Heart left ventricle (tissue), 16 donors: ENCODE measurements at regions not wholly inside any gene's neighbourhood (a gene's known extent, or its start where the extent isn't known, plus 50 kb on each side); places are given as distances from the start of the nearest gene placed in this dataset.

Source experiments
- ATAC-seq, 4 donors: fragments of 200-7000 bp; cut with Tn5 transposase; one replicate each; pipeline ENCODE4 v1.9.1; 2020 to 2022; ENCODE audit warnings: moderate library complexity in 4 of 4, mild to moderate bottlenecking in 3 of 4, moderate number of reproducible peaks in 1 of 4
- DNase-seq, 5 donors: peaks; one replicate each; pipeline ENCODE4 v3.0.0-alpha.2; 2020
- H3K27ac ChIP-seq, 12 donors: fragments of 200-600 bp; sonication (generic) in 4 of 12; one replicate each; pipeline versions ENCODE4 v1.5.0 to v1.8.0; 2016 to 2022; ENCODE audit warnings: mild to moderate bottlenecking in 2 of 12
- H3K27me3 ChIP-seq, 9 donors: fragments of 200-600 bp; sonication (generic) in 2 of 9; one replicate each; pipeline versions ENCODE4 v1.5.1 to v1.8.0; 2016 to 2022; ENCODE audit warnings: mild to moderate bottlenecking in 3 of 9
- H3K36me3 ChIP-seq, 9 donors: fragments of 200-600 bp; sonication (generic) in 2 of 9; one replicate each; pipeline versions ENCODE4 v1.5.0 to v1.8.0; 2018 to 2022; ENCODE audit warnings: mild to moderate bottlenecking in 2 of 9
- H3K4me1 ChIP-seq, 12 donors: fragments of 200-600 bp; sonication (generic) in 4 of 12; one replicate each; pipeline versions ENCODE4 v1.5.0 to v1.8.0; 2016 to 2022; ENCODE audit warnings: mild to moderate bottlenecking in 3 of 12
- H3K4me3 ChIP-seq, 12 donors: fragments of 200-600 bp; sonication (generic) in 4 of 12; one replicate each; pipeline versions ENCODE4 v1.5.0 to v1.8.0; 2017 to 2022; ENCODE audit warnings: mild to moderate bottlenecking in 9 of 12, moderate library complexity in 4 of 12
- H3K9me3 ChIP-seq, 12 donors: fragments of 200-600 bp; sonication (generic) in 4 of 12; one replicate each; pipeline versions ENCODE4 v1.5.0 to v1.8.0; 2016 to 2022; ENCODE audit warnings: mild to moderate bottlenecking in 1 of 12
- POLR2A ChIP-seq, 2 donors: fragments of 450-650 bp; IDR thresholded peaks; one replicate each; pipeline ENCODE4 v1.6.1; 2017; ENCODE audit warnings: antibody characterized with exemption in 2 of 2, mild to moderate bottlenecking in 2 of 2, moderate library complexity in 2 of 2
- WGBS, 4 donors: extraction: QIAGEN DNeasy Blood & Tissue Kit in 2 of 4; methylation state at CpG; one replicate each; pipeline versions ENCODE4 v1.1.5 to v1.1.7; 2013 to 2018; 5-methylcytosine and 5-hydroxymethylcytosine counted together
- intact Hi-C, 10 donors: fragments of 100-400 bp; cut with DNase I; formaldehyde crosslinking; loops; one replicate each; pipeline versions ENCODE4 v1.11.1 to v1.14.2; 2022
- TF ChIP-seq, protein P1 (sequence below), 12 donors: fragments of 200-600 bp; sonication (generic) in 4 of 12; IDR thresholded peaks; one replicate each; pipeline versions ENCODE4 v1.5.0 to v1.8.0; 2018 to 2022; ENCODE audit warnings: antibody characterized with exemption in 12 of 12, mild to moderate bottlenecking in 5 of 12
- donor health status: ischemic (EF 13 %, LVEDD 7.1; RV severe dilation, severe dysfunction).
- donor health status: healthy with polysubstance abuse.
- donor health status: DM: no; HTN: yes; CAD: no.
- donor health status: DM: no; HTN: no; CAD: no.
- donor health status: ischemic (EF 25% LVEDD 6.9; RV normal size, moderate dysfunction).
- donor health status: ischemic (EF 25% LVEDD 5.7; RV mildly dilated, moderate dysfunction).
- donor health status: healthy.
- donor health status: DM: yes; HTN: yes; CAD: no.
- donor health status: ischemic (EF 35%, LVEDD 5.7; RV mildly dilated, moderate dysfunction).
- donor health status: nonischemic (EF 11% LVEDD 7.7; RV severe dilation, severe dysfunction).
- donor health status: DM: yes; HTN: yes; CAD: no.
- donor health status: PGD.
- donor health status: ischemic (EF 29% LVEDD 5.4; RV normal size, mild dysfunction).
- donor health status: nonischemic (EF 23%, LVEDD 6.1; RV moderate dilation, normal function).

- ATAC-seq (peak in 3 of 4 donors; percentile 60 to 72 (median 71)), DNase-seq (no peak)
- WGBS, 4 donors = 44 to 53% (median 46%) methylated on average over 3 of the region's 3 CpGs
- Histone ChIP-seq H3K9me3 (no peaks in the 10 kb centered on the region), H3K36me3 (no peaks in the 10 kb centered on the region), H3K27me3 (no peaks in the 10 kb centered on the region), H3K4me3 (no peak overlapping the region), H3K4me1 (peaks cover 0 to 8% (median 0%) of the 10 kb centered on the region in 12 donors), H3K27ac (peak overlapping the region in 1 of 12 donors; percentile 4)
- intact Hi-C loops = no loop called here
- no peak for TF ChIP-seq POLR2A (IDR thresholded peaks at IDR 0.05)
- TF ChIP-seq, protein P1, sequence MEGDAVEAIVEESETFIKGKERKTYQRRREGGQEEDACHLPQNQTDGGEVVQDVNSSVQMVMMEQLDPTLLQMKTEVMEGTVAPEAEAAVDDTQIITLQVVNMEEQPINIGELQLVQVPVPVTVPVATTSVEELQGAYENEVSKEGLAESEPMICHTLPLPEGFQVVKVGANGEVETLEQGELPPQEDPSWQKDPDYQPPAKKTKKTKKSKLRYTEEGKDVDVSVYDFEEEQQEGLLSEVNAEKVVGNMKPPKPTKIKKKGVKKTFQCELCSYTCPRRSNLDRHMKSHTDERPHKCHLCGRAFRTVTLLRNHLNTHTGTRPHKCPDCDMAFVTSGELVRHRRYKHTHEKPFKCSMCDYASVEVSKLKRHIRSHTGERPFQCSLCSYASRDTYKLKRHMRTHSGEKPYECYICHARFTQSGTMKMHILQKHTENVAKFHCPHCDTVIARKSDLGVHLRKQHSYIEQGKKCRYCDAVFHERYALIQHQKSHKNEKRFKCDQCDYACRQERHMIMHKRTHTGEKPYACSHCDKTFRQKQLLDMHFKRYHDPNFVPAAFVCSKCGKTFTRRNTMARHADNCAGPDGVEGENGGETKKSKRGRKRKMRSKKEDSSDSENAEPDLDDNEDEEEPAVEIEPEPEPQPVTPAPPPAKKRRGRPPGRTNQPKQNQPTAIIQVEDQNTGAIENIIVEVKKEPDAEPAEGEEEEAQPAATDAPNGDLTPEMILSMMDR (IDR thresholded peaks at IDR 0.05) = no peak
Observed at GRCh38 chr3:18062657-18063025, 320.2 kb upstream of the TBC1D5 start.

- no peaks in the 10 kb centered on the region for H3K36me3 ChIP-seq
- H3K4me1 ChIP-seq = peaks cover 0 to 8% (median 0%) of the 10 kb centered on the region in 12 donors
- DNase-seq (no peak), ATAC-seq (peak in 1 of 4 donors; percentile 10)
- H3K27ac ChIP-seq = peak overlapping the region in 1 of 12 donors; percentile 4
- H3K27me3 ChIP-seq = no peaks in the 10 kb centered on the region
- 76 to 94% (median 79%) methylated on average over 1 of the region's 1 CpG for WGBS, 4 donors
- intact Hi-C loops = no loop called here
- no peak overlapping the region for H3K4me3 ChIP-seq
- no peaks in the 10 kb centered on the region for H3K9me3 ChIP-seq
- TF ChIP-seq, protein P1 (IDR thresholded peaks at IDR 0.05) = no peak
- TF ChIP-seq POLR2A (IDR thresholded peaks at IDR 0.05) = no peak
Observed at GRCh38 chr3:18061737-18062656, 319.6 kb upstream of the TBC1D5 start.

DNA sequence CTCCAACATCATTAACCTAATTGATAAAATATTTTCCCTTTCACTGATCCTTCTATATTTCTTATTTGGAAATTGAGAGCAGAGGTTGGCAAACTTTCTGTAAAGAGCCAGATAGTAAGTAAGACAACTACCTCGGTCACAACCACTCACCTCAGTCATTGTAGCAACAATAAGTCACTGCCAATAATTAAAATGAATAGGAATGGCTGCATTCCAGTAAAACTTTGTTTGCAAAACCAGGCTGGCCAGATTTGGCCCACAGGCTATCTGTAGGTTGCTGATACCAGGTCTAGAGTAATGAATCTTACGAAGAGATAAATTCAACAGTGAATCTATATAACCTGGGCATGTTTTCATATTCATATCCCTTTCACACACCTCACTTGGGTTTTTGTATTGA lies 316.2 kb upstream of the TBC1D5 start:
- H3K9me3 ChIP-seq = peaks cover 0 to 15% (median 3%) of the 10 kb centered on the region in 12 donors
- H3K4me3 ChIP-seq = no peak overlapping the region
- no peak for DNase-seq
- TF ChIP-seq POLR2A (IDR thresholded peaks at IDR 0.05) = no peak
- TF ChIP-seq, protein P1 (IDR thresholded peaks at IDR 0.05) = no peak
- H3K36me3 ChIP-seq = no peaks in the 10 kb centered on the region
- intact Hi-C loops = no loop called here
- 81 to 86% (median 83%) methylated on average over 2 of the region's 2 CpGs for WGBS, 4 donors
- no peaks in the 10 kb centered on the region for H3K27me3 ChIP-seq
- H3K27ac ChIP-seq = no peak overlapping the region
- peaks cover 0 to 8% (median 0%) of the 10 kb centered on the region in 12 donors for H3K4me1 ChIP-seq
- ATAC-seq = no peak

DNA sequence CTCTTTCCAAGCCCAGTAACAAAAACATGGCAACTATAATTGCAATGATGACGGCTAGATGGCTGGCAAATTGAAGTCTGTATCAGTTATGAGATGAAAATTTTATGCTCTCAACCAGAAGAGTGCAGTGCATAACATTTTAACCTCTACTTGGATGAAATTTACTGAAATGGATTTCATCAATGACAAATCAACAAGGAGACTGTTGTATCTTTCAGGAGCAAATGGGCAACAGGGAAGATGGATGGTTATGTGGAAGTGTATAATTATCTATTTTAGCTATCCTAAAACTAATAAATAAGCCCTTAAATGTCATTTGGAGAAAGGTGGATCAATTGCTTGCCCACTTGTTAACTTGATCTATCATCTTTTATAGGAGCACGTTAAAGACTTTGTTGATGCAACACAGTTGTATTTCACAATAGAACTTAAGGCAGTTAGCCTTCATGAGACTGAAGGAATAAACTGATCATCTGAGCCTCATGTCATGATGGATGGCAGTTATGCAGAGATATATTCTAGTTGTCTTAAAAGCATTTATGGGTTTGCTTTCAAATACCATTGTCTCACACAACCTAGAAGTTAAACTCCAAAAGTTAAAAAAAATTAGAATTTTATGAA lies 315.1 kb upstream of the TBC1D5 start:
- H3K9me3 ChIP-seq = peaks cover 0 to 15% (median 3%) of the 10 kb centered on the region in 12 donors

More for the DNA sequence above, 315.1 kb upstream of the TBC1D5 start:
- no peak for ATAC-seq
- WGBS, 4 donors = 74 to 87% (median 79%) methylated on average over 2 of the region's 2 CpGs
- intact Hi-C loops = no loop called here
- no peak for DNase-seq
- H3K36me3 ChIP-seq = no peaks in the 10 kb centered on the region
- H3K4me1 ChIP-seq = peaks cover 0 to 4% (median 0%) of the 10 kb centered on the region in 12 donors
- TF ChIP-seq, protein P1 (IDR thresholded peaks at IDR 0.05) = no peak
- no peak for TF ChIP-seq POLR2A (IDR thresholded peaks at IDR 0.05)
- H3K27ac ChIP-seq = no peak overlapping the region
- H3K27me3 ChIP-seq = no peaks in the 10 kb centered on the region
- H3K4me3 ChIP-seq = no peak overlapping the region
